K562 (cell line): ENCODE measurements at regions not wholly inside any gene's neighbourhood (a gene's known extent, or its start where the extent isn't known, plus 50 kb on each side); places are given as distances from the start of the nearest gene placed in this dataset.

Experiments used
- ATAC-seq: fragments of 200-7000 bp; cut with Tn5 transposase; 3 replicates; pipeline ENCODE4 v1.9.1; 2020; ENCODE audit warnings: moderate library complexity
- BruUV-seq: library from RNA; stranded (reverse); fragments of 400-500 nt; replicated peaks from 2 replicates; lab custom pipeline; 2021; lab: Mats Ljungman, UMichigan
- CTCF ChIA-PET: fragments of 300-600 bp; formaldehyde crosslinking; extraction: SDS; loops from one replicate; lab custom pipeline; 2021; ENCODE audit warnings: low intra/inter-chr PET ratio; lab: Yijun Ruan, JAX
- POLR2A ChIA-PET: fragments of 300-600, 350-650 bp; sonication (Branson Sonifier 250); formaldehyde crosslinking; extraction: SDS; loops from one replicate; lab custom pipeline; 2021; ENCODE audit warnings: antibody characterized with exemption, inconsistent platforms; lab: Yijun Ruan, JAX
- DNase-seq, 4 experiments: peaks; one replicate each; pipeline versions ENCODE4 v3.0.0 to v3.0.0-alpha.2; 2011 to 2018; ENCODE audit warnings: low spot score in 3 of 4, mixed read lengths in 3 of 4; ENCODE audit errors: extremely low read depth in 1 of 4
- FAIRE-seq: peaks from 2 replicates; lab custom pipeline; 2011; peaks lifted over from hg19 to GRCh38; lab: Jason Lieb, UNC
- H2AFZ ChIP-seq: 2 replicates; pipeline ENCODE4 v1.6.0; 2011; ENCODE audit warnings: low read depth, low read length, control low read depth, inconsistent platforms
- H3K27ac ChIP-seq: fragments of 200-600 bp; 3 replicates; pipeline ENCODE4 v1.8.0; 2011; ENCODE audit warnings: low read depth, mild to moderate bottlenecking, control low read depth, inconsistent platforms, low read length, moderate library complexity, mixed read lengths; ENCODE audit errors: extremely low read depth
- H3K27me3 ChIP-seq, 2 experiments: fragments of 300-600 bp in 1 of 2; 2 replicates in 1 of 2; 3 replicates in 1 of 2; pipeline versions ENCODE4 v1.6.0 to v1.8.0; 2011; ENCODE audit warnings: inconsistent platforms in 2 of 2, low read length in 2 of 2, mild to moderate bottlenecking in 1 of 2, mixed read lengths in 1 of 2, moderate library complexity in 1 of 2; ENCODE audit not compliant: control insufficient read depth in 2 of 2, insufficient read depth in 2 of 2
- H3K36me3 ChIP-seq: fragments of 300-600 bp; 3 replicates; pipeline ENCODE4 v1.8.0; 2011; ENCODE audit warnings: mild to moderate bottlenecking, low read length, inconsistent platforms; ENCODE audit not compliant: control insufficient read depth, insufficient read depth
- H3K4me1 ChIP-seq, 2 experiments: fragments of 200-600 bp in 1 of 2; replicated peaks in 1 of 2; 2 replicates in 1 of 2; 3 replicates in 1 of 2; pipeline versions ENCODE4 v1.5.1 to v1.8.0; 2011; ENCODE audit warnings: inconsistent platforms in 2 of 2, low read length in 2 of 2, mild to moderate bottlenecking in 1 of 2, mixed read lengths in 1 of 2, moderate library complexity in 1 of 2; ENCODE audit not compliant: control insufficient read depth in 2 of 2, insufficient read depth in 2 of 2
- H3K4me2 ChIP-seq: 2 replicates; pipeline ENCODE4 v1.6.1; 2011; ENCODE audit warnings: low read length, control low read depth, inconsistent platforms, mixed read lengths; ENCODE audit not compliant: insufficient read depth
- H3K4me3 ChIP-seq: fragments of 200-600 bp; sonication (generic), shearing (Covaris generic); 2 replicates; pipeline ENCODE4 v1.5.1; 2016; ENCODE audit warnings: control low read depth, inconsistent platforms
- H3K79me2 ChIP-seq: fragments of 200-600 bp; 3 replicates; pipeline ENCODE4 v1.8.0; 2011; ENCODE audit warnings: low read length, inconsistent platforms; ENCODE audit not compliant: control insufficient read depth, insufficient read depth
- H3K9ac ChIP-seq, 2 experiments: 2 replicates each; pipeline versions ENCODE4 v1.6.0 to v1.6.1; 2011; ENCODE audit warnings: low read depth in 2 of 2, low read length in 2 of 2, control low read depth in 1 of 2, inconsistent platforms in 1 of 2, mild to moderate bottlenecking in 1 of 2, mixed read lengths in 1 of 2; ENCODE audit not compliant: insufficient read depth in 1 of 2
- H3K9me1 ChIP-seq: one replicate; pipeline ENCODE4 v1.6.0; 2011; ENCODE audit warnings: inconsistent platforms, mild to moderate bottlenecking, low read length, moderate library complexity; ENCODE audit not compliant: control insufficient read depth, insufficient read depth
- H3K9me3 ChIP-seq: replicated peaks from 2 replicates; pipeline ENCODE4 v1.5.1; 2011; ENCODE audit warnings: low read depth, low read length, inconsistent platforms; ENCODE audit not compliant: control insufficient read depth, insufficient read depth
- H4K20me1 ChIP-seq: replicated peaks from 2 replicates; pipeline ENCODE4 v1.6.1; 2011; ENCODE audit warnings: low read length, inconsistent platforms, mixed read lengths; ENCODE audit not compliant: control insufficient read depth, insufficient read depth
- BACH1 ChIP-seq: fragments of 200-800 bp; sonication (Bioruptor generic); IDR thresholded peaks from 2 replicates; pipeline ENCODE4 v1.6.1; 2016; ENCODE audit warnings: missing genetic modification characterization, missing compliant biosample characterization
- CBFA2T2 ChIP-seq: fragments of 450-650 bp; conservative IDR thresholded peaks from 2 replicates; pipeline ENCODE4 v1.6.1; 2017; ENCODE audit warnings: mild to moderate bottlenecking
- ESRRA ChIP-seq: fragments of 450-650 bp; IDR thresholded peaks from 2 replicates; pipeline ENCODE4 v1.6.1; 2014; ENCODE audit warnings: low read depth, mild to moderate bottlenecking, moderate library complexity, borderline replicate concordance
- PCBP1 ChIP-seq: fragments of 200-400 bp; formaldehyde crosslinking; IDR thresholded peaks from 2 replicates; pipeline ENCODE4 v1.6.1; 2018; ENCODE audit warnings: mild to moderate bottlenecking, low read depth, low read length; ENCODE audit not compliant: poor library complexity, severe bottlenecking
- PPARD ChIP-seq: fragments of 250-450 bp; sonication (Bioruptor Pico); IDR thresholded peaks from 2 replicates; pipeline ENCODE4 v1.8.0; 2022; ENCODE audit warnings: inconsistent platforms, mild to moderate bottlenecking, moderate library complexity
- PTRF ChIP-seq: fragments of 450-650 bp; IDR thresholded peaks from 2 replicates; pipeline ENCODE4 v1.6.1; 2016; ENCODE audit warnings: mild to moderate bottlenecking, missing genetic modification characterization, missing compliant biosample characterization
- RBM39 ChIP-seq: fragments of 200-400 bp; formaldehyde crosslinking; optimal IDR thresholded peaks from 2 replicates; pipeline ENCODE3; 2018; ENCODE audit warnings: low read depth, low read length
- RHOXF2B ChIP-seq: fragments of 250-450 bp; sonication (Bioruptor Pico); conservative IDR thresholded peaks from 2 replicates; pipeline ENCODE4 v1.5.1; 2021
- SNRNP70 ChIP-seq: fragments of 200-400 bp; formaldehyde crosslinking; optimal IDR thresholded peaks from 2 replicates; pipeline ENCODE3; 2017; ENCODE audit warnings: low read depth, low read length
- SPI1 ChIP-seq: IDR thresholded peaks from 2 replicates; pipeline ENCODE4 v1.6.1; 2011; ENCODE audit warnings: low read depth, low read length, control low read depth, borderline replicate concordance
- TBP ChIP-seq: optimal IDR thresholded peaks from 2 replicates; pipeline ENCODE3; 2011; ENCODE audit warnings: low read depth, low read length, improper control_type of control experiment
- ZEB2 ChIP-seq: fragments of 450-650 bp; IDR thresholded peaks from 2 replicates; pipeline ENCODE4 v1.6.1; 2016
- ZKSCAN8 ChIP-seq: fragments of 200-800 bp; sonication (Bioruptor generic); IDR thresholded peaks from 2 replicates; pipeline ENCODE4 v1.6.1; 2016; ENCODE audit warnings: missing genetic modification characterization, missing compliant biosample characterization
- WGBS: fragments of 100-300 bp; shearing (Covaris generic); methylation state at CpG from one replicate; pipeline ENCODE4 v1.1.6; 2016; ENCODE audit warnings: low coverage, mixed read lengths; ENCODE audit not compliant: insufficient coverage; ENCODE audit errors: missing lambda C conversion rate; 5-methylcytosine and 5-hydroxymethylcytosine counted together
- in situ Hi-C: fragments of 300-500 bp; cut with MboI; formaldehyde crosslinking; loops from 4 replicates; pipeline ENCODE4 v1.15.0; 2018; ENCODE audit warnings: inconsistent platforms, mixed read lengths
- intact Hi-C: fragments of 100-400 bp; cut with micrococcal nuclease; formaldehyde crosslinking; loops from 2 replicates; pipeline ENCODE4 v1.14.2; 2022
- TF ChIP-seq, protein P1 (sequence below): fragments of 250-450 bp; sonication (Bioruptor Pico); IDR thresholded peaks from 2 replicates; pipeline ENCODE4 v1.4.0; 2020

DNA sequence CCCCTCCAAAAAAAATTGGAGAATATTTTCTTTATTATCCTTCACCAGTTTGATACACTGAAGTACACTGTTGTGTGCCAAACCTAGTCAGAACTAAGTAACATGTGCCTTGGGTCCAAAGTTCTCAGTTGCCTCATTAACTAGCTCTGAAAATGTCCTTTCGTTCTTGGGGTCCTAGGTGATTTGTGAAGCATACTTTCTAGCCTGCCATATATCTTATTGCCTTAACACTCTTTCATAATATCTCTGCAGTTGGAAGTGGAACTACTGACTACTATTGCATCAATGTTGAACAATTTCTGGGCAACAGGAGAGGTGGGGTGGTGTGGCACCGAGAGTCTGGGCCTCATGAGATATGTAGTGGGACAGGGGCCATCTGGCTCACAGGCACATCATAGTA is 592.9 kb upstream of the FBXO33 start:
- FAIRE-seq (no peak), ATAC-seq (no peak), DNase-seq (no peak)
- intact Hi-C loops (no loop called here), in situ Hi-C loops (no loop called here)
- WGBS = 0% methylated on average over 2 of the region's 2 CpGs
- TF ChIP-seq PTRF (tag) (no peak), BACH1 (tag) (no peak), TBP (no peak), RBM39 (no peak), ZEB2 (no peak), PPARD (CRISPR knock-in tag) (no peak), SNRNP70 (no peak), RHOXF2B (CRISPR knock-in tag) (no peak), ZKSCAN8 (CRISPR knock-in tag) (no peak), PCBP1 (no peak), CBFA2T2 (no peak), ESRRA (no peak), SPI1 (no peak)
- TF ChIP-seq, protein P1, sequence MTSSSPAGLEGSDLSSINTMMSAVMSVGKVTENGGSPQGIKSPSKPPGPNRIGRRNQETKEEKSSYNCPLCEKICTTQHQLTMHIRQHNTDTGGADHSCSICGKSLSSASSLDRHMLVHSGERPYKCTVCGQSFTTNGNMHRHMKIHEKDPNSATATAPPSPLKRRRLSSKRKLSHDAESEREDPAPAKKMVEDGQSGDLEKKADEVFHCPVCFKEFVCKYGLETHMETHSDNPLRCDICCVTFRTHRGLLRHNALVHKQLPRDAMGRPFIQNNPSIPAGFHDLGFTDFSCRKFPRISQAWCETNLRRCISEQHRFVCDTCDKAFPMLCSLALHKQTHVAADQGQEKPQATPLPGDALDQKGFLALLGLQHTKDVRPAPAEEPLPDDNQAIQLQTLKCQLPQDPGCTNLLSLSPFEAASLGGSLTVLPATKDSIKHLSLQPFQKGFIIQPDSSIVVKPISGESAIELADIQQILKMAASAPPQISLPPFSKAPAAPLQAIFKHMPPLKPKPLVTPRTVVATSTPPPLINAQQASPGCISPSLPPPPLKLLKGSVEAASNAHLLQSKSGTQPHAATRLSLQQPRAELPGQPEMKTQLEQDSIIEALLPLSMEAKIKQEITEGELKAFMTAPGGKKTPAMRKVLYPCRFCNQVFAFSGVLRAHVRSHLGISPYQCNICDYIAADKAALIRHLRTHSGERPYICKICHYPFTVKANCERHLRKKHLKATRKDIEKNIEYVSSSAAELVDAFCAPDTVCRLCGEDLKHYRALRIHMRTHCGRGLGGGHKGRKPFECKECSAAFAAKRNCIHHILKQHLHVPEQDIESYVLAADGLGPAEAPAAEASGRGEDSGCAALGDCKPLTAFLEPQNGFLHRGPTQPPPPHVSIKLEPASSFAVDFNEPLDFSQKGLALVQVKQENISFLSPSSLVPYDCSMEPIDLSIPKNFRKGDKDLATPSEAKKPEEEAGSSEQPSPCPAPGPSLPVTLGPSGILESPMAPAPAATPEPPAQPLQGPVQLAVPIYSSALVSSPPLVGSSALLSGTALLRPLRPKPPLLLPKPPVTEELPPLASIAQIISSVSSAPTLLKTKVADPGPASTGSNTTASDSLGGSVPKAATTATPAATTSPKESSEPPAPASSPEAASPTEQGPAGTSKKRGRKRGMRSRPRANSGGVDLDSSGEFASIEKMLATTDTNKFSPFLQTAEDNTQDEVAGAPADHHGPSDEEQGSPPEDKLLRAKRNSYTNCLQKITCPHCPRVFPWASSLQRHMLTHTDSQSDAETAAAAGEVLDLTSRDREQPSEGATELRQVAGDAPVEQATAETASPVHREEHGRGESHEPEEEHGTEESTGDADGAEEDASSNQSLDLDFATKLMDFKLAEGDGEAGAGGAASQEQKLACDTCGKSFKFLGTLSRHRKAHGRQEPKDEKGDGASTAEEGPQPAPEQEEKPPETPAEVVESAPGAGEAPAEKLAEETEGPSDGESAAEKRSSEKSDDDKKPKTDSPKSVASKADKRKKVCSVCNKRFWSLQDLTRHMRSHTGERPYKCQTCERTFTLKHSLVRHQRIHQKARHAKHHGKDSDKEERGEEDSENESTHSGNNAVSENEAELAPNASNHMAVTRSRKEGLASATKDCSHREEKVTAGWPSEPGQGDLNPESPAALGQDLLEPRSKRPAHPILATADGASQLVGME (CRISPR knock-in tag) = no peak
- H3K27me3 ChIP-seq = no peaks in the 10 kb centered on the region
- no peak overlapping the region for H3K9ac ChIP-seq
- ChIA-PET POLR2A (no interaction called here), CTCF (no interaction called here)
- H3K9me3 ChIP-seq = no peaks in the 10 kb centered on the region
- no peak overlapping the region for H3K4me2 ChIP-seq
- no TSS peak for BruUV-seq
- H2AFZ ChIP-seq = no peak overlapping the region
- no peaks in the 10 kb centered on the region for H4K20me1 ChIP-seq
- no peaks in the 10 kb centered on the region for H3K4me1 ChIP-seq
- no peaks in the 10 kb centered on the region for H3K36me3 ChIP-seq
- no peaks in the 10 kb centered on the region for H3K9me1 ChIP-seq
- no peak overlapping the region for H3K4me3 ChIP-seq
- H3K27ac ChIP-seq = no peak overlapping the region
- no peaks in the 10 kb centered on the region for H3K79me2 ChIP-seq
